Glomerular visceral epithelial cell (primary cell): ENCODE measurements at regions not wholly inside any gene's neighbourhood (a gene's known extent, or its start where the extent isn't known, plus 50 kb on each side); places are given as distances from the start of the nearest gene placed in this dataset.
"Not testable (repeated sequence)": the region's sequence is repeated elsewhere in the genome, so short reads cannot be mapped to it uniquely, and the experiment has no call there.

ENCODE experiments used
- DNase-seq: peaks from one replicate; pipeline ENCODE4 v3.0.0-alpha.2; 2016; ENCODE audit errors: extremely low spot score

- no peak for DNase-seq
Observed at GRCh38 chrX:1852082-1852481, 237.2 kb downstream of the ASMT start.

GRCh38 chrX:1853447-1853846 lies 238.6 kb downstream of the ASMT start:
- no peak for DNase-seq

DNA sequence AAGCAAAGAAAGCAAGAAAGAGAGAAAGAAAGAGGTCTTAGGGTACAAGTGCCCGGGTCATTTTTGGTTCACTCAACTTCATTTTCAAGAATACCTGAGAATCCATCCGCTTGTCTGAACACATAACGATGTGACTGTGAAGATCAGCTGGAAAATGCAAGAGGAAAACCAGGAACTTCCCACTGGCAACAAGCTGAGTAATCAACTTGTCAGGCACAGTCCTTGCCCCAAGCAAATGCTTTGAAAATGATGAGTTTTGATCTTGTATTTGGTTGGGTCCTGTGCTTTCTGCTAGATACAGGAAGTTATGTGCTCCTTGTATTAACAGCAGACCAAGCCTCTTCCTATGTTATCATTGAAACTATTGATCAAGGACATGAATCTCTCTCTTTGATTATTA lies 239.1 kb downstream of the ASMT start:
- no peak for DNase-seq

- not testable (repeated sequence) for DNase-seq
Observed at GRCh38 chrX:1854861-1855260, 240.0 kb downstream of the ASMT start.

DNA sequence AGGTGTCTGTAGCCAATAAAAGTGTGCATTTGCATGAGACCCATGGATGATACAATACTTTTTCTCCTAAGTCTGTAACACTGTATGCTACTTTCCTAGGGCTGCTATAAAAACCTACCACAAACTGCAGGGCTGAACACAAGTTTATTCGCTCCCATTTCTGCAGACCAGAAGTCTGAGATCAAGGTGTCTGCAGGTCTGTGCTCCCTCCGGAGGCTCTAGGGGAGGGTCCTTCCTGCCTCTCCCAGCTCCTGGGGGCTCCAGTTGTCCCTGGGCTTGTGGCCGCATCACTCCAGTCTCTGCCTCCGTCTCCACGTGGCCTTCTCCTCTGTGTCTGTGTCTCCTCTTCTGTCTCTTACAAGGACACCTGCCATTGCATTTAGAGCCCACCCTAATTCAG lies 244.4 kb downstream of the ASMT start:
- not testable (repeated sequence) for DNase-seq

- DNase-seq = no peak
Observed at GRCh38 chrX:1860936-1861594, 246.2 kb downstream of the ASMT start.

- DNase-seq = not testable (repeated sequence)
Observed at GRCh38 chrX:1863995-1864394, 249.1 kb downstream of the ASMT start.

DNA sequence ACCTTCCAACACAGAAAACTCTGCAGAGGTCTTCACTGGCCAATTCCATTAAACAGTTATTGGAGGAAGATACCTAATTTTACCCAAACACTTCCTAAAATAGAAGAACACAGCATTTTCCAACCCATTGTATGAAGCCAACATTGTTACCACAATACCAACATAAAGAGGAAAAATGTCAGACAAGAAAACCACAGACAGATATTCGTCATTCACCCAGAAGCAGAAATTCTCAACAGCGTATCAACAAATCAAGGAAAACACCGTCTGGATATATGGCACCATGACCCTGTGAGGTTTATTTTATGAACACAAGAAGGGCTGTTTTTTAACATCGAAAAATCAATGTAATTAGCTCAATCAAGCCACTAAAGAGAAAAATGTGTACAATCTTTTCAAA lies 255.6 kb downstream of the ASMT start:
- no peak for DNase-seq

- no peak for DNase-seq
Observed at GRCh38 chrX:1871887-1872286, 257.0 kb downstream of the ASMT start.

DNA sequence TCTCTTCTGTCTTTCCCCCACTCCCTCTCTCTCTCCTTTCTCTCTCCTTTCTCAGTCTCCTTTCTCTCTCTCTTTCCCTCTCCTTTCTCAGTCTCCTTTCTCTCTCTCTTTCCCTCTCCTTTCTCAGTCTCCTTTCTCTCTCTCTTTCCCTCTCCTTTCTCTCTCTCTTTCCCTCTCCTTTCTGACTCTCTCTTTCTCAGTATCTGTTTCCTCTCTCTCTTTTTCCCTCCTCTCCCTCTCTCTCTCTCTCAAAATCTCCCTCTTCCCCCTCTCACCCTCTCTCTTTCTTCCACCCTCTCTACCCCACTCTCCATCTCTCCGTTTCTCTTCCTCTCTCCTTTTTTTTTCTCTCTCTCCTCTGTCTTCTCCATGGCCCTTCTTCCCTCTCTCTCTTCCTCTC lies 258.8 kb downstream of the ASMT start:
- no peak for DNase-seq

DNA sequence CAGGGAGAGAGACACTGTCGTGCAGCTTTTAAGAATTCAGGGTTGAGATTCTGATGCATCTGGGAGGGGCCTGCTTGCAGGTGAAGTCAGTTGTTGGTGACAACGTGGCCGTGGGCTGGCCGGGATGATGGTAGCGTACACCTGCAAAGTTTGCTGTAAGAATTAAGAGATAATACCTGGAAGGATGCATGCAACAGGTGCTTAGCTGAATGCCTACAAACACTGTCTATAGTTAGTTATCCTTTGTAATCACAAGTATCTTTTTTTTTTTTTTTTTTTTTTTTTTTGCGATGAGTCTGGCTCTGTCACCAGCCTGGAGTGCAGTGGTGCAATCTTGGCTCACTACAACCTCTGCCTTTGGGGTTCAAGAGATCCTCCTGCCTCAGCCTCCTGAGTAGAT lies 259.6 kb downstream of the ASMT start:
- no peak for DNase-seq

DNA sequence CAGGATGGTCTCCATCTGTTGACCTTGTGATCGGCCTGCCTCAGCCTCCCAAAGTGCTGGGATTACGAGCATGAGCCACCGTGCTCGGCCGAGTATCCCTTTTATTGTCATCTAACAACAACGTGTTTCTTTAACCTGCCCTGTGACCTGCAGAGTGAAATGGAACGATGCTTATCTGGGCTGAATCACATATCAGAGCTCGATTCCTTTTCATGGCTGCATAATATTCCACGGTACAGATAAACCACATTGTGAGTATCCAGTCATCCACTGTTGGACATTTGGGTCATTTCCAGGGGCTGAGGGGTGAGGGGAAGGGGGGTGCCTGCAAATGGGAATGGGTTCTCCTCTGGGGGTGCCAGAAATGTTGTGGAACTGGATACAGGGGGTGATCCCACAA lies 260.0 kb downstream of the ASMT start:
- no peak for DNase-seq

GRCh38 chrX:1876041-1876440 lies 261.2 kb downstream of the ASMT start:
- no peak for DNase-seq

GRCh38 chrX:1877780-1878179 lies 262.9 kb downstream of the ASMT start:
- no peak for DNase-seq

GRCh38 chrX:1880884-1881817 lies 266.3 kb downstream of the ASMT start:
- DNase-seq = not testable (repeated sequence)

DNA sequence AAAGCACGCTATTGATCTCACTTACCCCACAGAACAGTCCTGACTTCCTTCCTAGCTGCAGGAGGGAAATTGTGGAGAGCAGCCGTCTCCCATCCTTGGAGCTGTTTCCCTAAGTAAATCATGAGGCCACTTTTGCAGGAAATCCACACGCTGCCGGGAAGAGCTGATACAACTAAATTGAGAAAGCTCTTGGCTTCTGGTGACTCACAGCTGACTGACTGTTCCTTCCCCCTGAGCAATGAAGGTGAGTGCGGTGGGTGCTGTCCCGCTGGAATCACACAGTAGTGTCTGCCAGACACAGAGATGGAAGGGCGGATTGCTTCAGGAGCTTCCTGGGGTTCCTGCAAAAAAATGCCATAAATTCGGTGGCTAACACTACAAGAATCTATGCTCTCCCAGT lies 268.9 kb downstream of the ASMT start:
- DNase-seq = no peak

- DNase-seq = no peak
Observed at GRCh38 chrX:1884446-1884845, 269.6 kb downstream of the ASMT start.

GRCh38 chrX:1885116-1885515 lies 270.3 kb downstream of the ASMT start:
- DNase-seq = no peak

DNA sequence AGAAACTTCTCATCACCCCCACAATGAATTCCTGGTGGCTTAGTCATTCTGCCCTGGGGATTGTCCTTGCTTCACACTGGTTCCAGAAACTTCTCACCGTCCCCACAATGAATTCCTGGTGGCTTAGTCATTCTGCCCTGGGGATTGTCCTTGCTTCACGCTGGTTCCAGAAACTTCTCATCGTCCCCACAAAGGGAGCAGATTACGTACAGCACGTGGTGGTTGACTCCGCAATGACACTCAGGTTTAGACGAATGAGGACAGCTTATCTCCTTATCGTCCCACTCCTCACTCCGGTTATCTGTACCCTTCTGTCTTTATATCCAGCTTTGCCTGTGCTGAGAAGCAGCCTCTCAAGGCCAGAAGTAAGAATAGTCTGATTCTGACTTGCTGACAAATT lies 273.4 kb downstream of the ASMT start:
- DNase-seq = not testable (repeated sequence)

- no peak for DNase-seq
Observed at GRCh38 chrX:1894026-1894294, 279.1 kb downstream of the ASMT start.

DNA sequence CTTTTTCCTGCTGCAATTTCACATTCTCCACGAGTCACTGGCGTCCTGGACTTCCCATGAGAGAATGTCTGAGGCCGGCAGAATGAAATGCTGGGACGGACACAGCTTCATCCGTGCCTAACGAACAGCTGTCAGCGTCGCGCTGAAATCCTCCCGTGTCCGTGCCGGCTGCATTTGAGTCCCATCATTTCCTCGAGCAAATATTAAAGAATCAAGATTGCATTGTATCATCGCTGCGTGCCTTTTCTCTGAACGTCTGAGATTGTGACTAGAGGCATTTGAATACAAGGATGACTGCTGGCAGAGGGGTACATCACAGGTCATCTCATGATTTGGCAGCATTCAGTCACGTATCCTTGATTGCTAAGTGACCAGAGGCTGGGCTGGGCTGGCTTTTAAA lies 279.9 kb downstream of the ASMT start:
- DNase-seq = no peak

GRCh38 chrX:1895583-1895982 lies 280.7 kb downstream of the ASMT start:
- DNase-seq = no peak

DNA sequence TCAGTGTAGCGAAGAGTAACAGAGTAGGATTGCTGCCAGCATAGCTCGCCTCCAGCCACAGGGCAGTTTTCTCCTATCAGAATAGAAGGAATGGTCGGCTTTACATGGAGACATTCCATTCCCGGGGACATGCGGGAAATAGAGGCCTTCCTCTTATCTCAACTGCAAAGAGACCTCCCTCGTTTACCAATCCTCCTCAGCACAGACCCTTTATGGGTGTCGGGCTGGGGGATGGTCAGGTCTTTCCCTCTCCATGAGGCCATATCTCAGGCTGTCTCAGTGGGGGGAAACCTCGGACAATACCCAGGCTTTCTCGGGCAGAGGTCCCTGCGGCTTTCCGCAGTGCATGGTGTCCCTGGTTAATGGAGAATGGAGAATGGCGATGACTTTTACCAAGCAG lies 285.0 kb downstream of the ASMT start:
- no peak for DNase-seq

GRCh38 chrX:1902901-1903235 lies 288.0 kb downstream of the ASMT start:
- DNase-seq = no peak
